ENCODE measurements at regions not wholly inside any gene's neighbourhood (a gene's known extent, or its start where the extent isn't known, plus 50 kb on each side); places are given as distances from the start of the nearest gene placed in this dataset.
"Not testable (repeated sequence)": the region's sequence is repeated elsewhere in the genome, so short reads cannot be mapped to it uniquely, and the experiment has no call there.

DNA sequence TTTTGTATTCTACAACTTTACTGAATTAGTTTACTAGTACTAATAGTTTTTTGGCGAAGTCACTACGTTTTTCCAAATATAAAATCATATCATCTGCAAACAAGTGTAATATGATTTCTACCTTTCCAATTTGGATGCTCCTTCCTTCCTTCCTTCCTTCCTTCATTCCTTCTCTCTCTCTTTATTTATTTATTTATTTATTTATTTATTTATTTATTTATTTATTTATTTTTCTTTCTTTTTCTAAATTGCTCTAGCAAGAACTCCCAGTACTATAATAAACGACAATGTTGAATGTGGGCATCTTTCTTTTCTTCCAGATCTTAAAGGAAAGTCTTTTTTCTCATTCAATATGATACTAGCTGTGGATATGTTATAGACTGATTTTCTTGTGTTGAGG lies 656.0 kb upstream of the LUZP2 start:
- no peak for ATAC-seq
- peaks cover 9% of the 10 kb centered on the region for H3K9me3 Mint-ChIP-seq
- no peak overlapping the region for H3K4me3 Mint-ChIP-seq
- no peaks in the 10 kb centered on the region for H3K27me3 Mint-ChIP-seq
- H3K27ac Mint-ChIP-seq: no peak overlapping the region
- DNase-seq: no peak
- no peaks in the 10 kb centered on the region for H3K4me1 Mint-ChIP-seq
- no peaks in the 10 kb centered on the region for H3K36me3 Mint-ChIP-seq (ENCODE audit: low read depth)

DNA sequence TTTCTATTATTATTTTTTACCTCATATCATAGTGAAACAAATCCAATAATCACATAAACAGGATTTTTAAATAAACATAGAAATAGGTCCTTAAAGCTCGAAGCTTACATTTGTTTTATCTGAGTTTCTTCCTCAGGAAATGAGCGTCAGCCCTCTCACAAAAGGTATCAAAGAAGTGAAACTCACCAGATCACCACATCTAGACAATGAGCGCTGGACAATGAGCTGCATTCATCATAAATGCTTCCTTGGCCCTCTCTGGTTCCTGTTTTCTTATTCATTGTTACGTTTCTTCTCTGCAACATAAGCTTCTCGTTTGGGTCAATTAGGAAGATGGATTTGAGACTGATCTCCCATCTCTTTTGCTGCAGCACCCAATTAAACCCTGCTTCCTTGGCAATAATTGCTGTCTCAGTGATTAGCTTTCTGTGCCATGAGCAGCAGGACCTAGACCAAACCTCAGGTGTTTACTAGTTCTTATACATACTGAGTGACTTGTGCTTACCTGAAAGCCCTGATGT lies 649.9 kb upstream of the LUZP2 start:
- no peaks in the 10 kb centered on the region for H3K36me3 Mint-ChIP-seq (ENCODE audit: low read depth)
- ATAC-seq: no peak
- H3K27ac Mint-ChIP-seq: no peak overlapping the region
- H3K9me3 Mint-ChIP-seq: peaks cover 8% of the 10 kb centered on the region
- no peak for DNase-seq
- H3K4me3 Mint-ChIP-seq: no peak overlapping the region
- no peaks in the 10 kb centered on the region for H3K4me1 Mint-ChIP-seq
- no peaks in the 10 kb centered on the region for H3K27me3 Mint-ChIP-seq

- Mint-ChIP-seq H3K27me3 (no peaks in the 10 kb centered on the region), H3K9me3 (peaks cover 5% of the 10 kb centered on the region), H3K4me3 (no peak overlapping the region), H3K27ac (no peak overlapping the region), H3K36me3 (ENCODE audit: low read depth) (no peaks in the 10 kb centered on the region), H3K4me1 (no peaks in the 10 kb centered on the region)
- DNase-seq (no peak), ATAC-seq (no peak)
These were observed 645.6 kb upstream of the LUZP2 start for GRCh38 chr11:23851216-23851615.

GRCh38 chr11:23856654-23857053 lies 640.2 kb upstream of the LUZP2 start:
- Mint-ChIP-seq H3K36me3 (ENCODE audit: low read depth) (no peaks in the 10 kb centered on the region), H3K27me3 (no peaks in the 10 kb centered on the region), H3K4me3 (no peak overlapping the region), H3K4me1 (no peaks in the 10 kb centered on the region), H3K9me3 (peaks cover 3% of the 10 kb centered on the region), H3K27ac (no peak overlapping the region)
- DNase-seq (no peak), ATAC-seq (no peak)

DNA sequence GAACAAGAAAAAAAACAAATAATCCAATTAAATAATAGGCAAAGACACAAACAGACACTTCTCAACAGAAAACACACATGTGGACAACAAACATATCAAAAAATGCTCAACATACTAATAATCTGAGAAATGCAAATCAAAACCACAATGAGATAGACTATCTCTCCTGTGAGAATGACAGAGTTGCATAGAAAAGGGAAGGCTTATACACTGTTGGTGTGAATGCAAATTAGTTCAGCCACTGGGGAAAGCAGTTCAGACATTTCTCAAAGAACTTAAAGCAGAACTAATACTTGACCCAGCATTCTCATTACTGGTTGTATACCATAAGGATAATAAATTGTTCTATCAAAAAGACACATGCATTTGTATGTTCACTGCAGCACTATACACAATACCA lies 637.8 kb upstream of the LUZP2 start:
- Mint-ChIP-seq H3K27ac (no peak overlapping the region), H3K4me1 (no peaks in the 10 kb centered on the region), H3K9me3 (peaks cover 1% of the 10 kb centered on the region), H3K4me3 (no peak overlapping the region), H3K27me3 (no peaks in the 10 kb centered on the region), H3K36me3 (ENCODE audit: low read depth) (no peaks in the 10 kb centered on the region)
- no peak for ATAC-seq
- no peak for DNase-seq

DNA sequence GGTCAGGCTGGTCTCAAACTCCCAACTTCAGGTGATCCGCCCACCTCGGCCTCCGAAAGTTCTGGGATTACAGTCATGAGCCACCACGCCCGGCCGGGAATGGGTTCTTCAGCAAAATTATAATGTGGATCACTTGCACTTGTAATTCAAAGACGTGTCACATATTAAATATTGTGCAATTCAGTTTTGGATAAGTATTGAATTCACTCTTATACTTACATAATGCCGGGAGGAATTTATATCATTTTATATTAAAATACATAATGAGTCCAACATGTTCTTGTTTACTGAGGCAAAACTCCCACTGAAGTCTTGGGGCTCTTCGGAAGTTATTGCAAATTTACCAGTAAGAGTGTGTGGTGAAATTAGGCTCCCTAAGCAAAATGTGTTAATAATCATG lies 635.2 kb upstream of the LUZP2 start:
- Mint-ChIP-seq H3K9me3 (no peaks in the 10 kb centered on the region), H3K27ac (no peak overlapping the region), H3K36me3 (ENCODE audit: low read depth) (no peaks in the 10 kb centered on the region), H3K4me3 (no peak overlapping the region), H3K4me1 (no peaks in the 10 kb centered on the region), H3K27me3 (no peaks in the 10 kb centered on the region)
- DNase-seq (no peak), ATAC-seq (no peak)

- no peak for ATAC-seq
- Mint-ChIP-seq H3K36me3 (ENCODE audit: low read depth) (no peaks in the 10 kb centered on the region), H3K27me3 (no peaks in the 10 kb centered on the region), H3K4me1 (no peaks in the 10 kb centered on the region), H3K27ac (no peak overlapping the region), H3K4me3 (no peak overlapping the region), H3K9me3 (no peaks in the 10 kb centered on the region)
- DNase-seq: no peak
These were observed 631.4 kb upstream of the LUZP2 start for GRCh38 chr11:23865341-23865975.

DNA sequence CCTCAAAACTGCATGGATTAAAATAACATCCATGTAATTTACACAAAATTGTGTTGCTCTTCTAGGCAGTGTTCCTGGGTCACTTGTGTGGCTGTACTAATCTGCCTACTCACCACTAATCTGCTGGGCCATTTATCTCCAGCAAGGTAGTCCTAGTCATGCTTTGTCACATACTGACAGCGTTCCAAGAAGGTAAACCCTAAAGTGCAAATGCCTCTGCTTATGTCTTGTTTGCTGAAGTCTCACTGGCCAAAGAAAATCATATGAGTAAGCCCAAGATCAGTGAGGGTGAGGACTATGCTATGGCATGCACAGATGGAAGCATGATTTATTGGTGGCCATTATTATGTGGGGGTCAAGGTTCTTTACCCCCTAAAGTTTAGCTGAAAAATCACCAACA lies 630.2 kb upstream of the LUZP2 start:
- no peak for DNase-seq
- no peaks in the 10 kb centered on the region for H3K36me3 Mint-ChIP-seq (ENCODE audit: low read depth)

DNA sequence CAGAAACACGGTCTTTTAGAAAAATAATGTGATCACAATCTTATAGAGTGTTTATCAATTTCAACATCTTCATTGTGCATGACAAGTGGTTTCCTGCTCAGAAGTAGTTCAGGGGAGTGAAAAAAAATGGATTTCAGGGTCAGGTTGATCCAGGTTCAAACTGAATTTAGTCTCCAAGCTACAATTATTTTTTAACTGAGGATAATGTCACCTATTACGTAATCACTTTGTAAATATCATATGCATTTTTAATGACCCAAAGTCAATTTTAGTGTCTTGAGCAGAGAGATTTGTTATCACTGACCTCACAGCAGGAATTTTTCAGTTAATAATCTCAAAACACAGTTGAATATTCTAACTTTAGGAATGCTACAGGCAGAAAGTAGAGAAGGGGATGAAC lies 627.2 kb upstream of the LUZP2 start:
- no peak for DNase-seq
- ATAC-seq: no peak
- Mint-ChIP-seq H3K4me3 (no peak overlapping the region), H3K4me1 (no peaks in the 10 kb centered on the region), H3K27me3 (no peaks in the 10 kb centered on the region), H3K27ac (no peak overlapping the region), H3K9me3 (no peaks in the 10 kb centered on the region), H3K36me3 (ENCODE audit: low read depth) (no peaks in the 10 kb centered on the region)

More for the DNA sequence above, 630.2 kb upstream of the LUZP2 start:
- Mint-ChIP-seq H3K27ac (no peak overlapping the region), H3K4me1 (no peaks in the 10 kb centered on the region), H3K4me3 (no peak overlapping the region), H3K9me3 (no peaks in the 10 kb centered on the region), H3K27me3 (no peaks in the 10 kb centered on the region)
- no peak for ATAC-seq

DNA sequence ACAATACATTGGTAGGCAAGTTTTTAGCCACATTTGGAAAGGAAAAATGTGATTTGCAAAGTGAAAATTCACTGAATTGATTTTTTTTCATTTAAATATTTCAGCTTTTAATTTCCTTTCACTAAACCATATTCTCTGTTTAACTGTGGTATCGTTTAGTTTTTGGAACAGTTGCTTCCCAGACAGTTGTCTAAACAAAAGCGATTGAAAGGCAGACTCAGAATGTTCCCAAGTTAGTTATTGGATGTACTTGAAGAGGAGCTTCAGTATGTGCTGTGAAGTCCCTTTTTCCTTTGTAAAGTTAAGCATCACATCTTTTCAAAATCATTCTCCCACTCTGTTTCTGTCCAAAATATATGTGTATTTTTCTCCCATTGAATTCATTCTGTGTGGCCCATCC lies 623.4 kb upstream of the LUZP2 start:
- H3K36me3 Mint-ChIP-seq (ENCODE audit: low read depth): no peaks in the 10 kb centered on the region
- ATAC-seq: no peak
- DNase-seq: no peak
- no peaks in the 10 kb centered on the region for H3K27me3 Mint-ChIP-seq
- no peak overlapping the region for H3K27ac Mint-ChIP-seq
- no peaks in the 10 kb centered on the region for H3K4me1 Mint-ChIP-seq
- peaks cover 3% of the 10 kb centered on the region for H3K9me3 Mint-ChIP-seq
- no peak overlapping the region for H3K4me3 Mint-ChIP-seq

- DNase-seq: no peak
- Mint-ChIP-seq H3K27me3 (no peaks in the 10 kb centered on the region), H3K4me3 (no peak overlapping the region), H3K27ac (no peak overlapping the region), H3K4me1 (no peaks in the 10 kb centered on the region), H3K9me3 (peaks cover 3% of the 10 kb centered on the region), H3K36me3 (ENCODE audit: low read depth) (no peaks in the 10 kb centered on the region)
- no peak for ATAC-seq
These were observed 621.5 kb upstream of the LUZP2 start for GRCh38 chr11:23875176-23875850.

- H3K36me3 Mint-ChIP-seq (ENCODE audit: low read depth); H3K4me3 Mint-ChIP-seq; H3K27ac Mint-ChIP-seq; H3K4me1 Mint-ChIP-seq; H3K9me3 Mint-ChIP-seq; H3K27me3 Mint-ChIP-seq; ATAC-seq; DNase-seq: not testable (repeated sequence)
These were observed 613.3 kb upstream of the LUZP2 start for GRCh38 chr11:23883426-23884048.

GRCh38 chr11:23884341-23884740 lies 612.5 kb upstream of the LUZP2 start:
- no peak for ATAC-seq
- no peaks in the 10 kb centered on the region for H3K27me3 Mint-ChIP-seq
- no peak overlapping the region for H3K4me3 Mint-ChIP-seq
- no peaks in the 10 kb centered on the region for H3K36me3 Mint-ChIP-seq (ENCODE audit: low read depth)
- no peak overlapping the region for H3K27ac Mint-ChIP-seq
- DNase-seq: no peak
- H3K4me1 Mint-ChIP-seq: no peaks in the 10 kb centered on the region
- H3K9me3 Mint-ChIP-seq: peaks cover 7% of the 10 kb centered on the region

DNA sequence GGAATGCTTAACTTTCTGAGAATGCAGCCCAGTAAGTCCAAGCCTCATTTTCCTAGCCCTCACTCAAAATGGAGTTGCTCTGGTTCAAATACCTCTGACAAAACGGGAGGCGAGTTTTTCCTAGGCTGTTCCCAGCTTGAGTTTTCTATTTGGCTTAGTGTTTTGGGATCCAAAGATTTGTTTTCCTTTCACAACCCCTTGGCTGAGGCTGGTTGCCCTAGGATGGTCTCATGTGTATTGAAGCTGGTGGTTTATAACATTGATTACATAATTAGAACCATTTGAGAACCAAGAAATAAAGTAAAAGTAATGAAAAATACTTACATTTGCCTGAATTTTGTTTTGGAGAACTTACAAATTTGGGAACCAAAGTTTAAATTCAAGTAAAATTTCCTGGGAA lies 611.1 kb upstream of the LUZP2 start:
- Mint-ChIP-seq H3K9me3 (peaks cover 11% of the 10 kb centered on the region), H3K27ac (no peak overlapping the region), H3K27me3 (no peaks in the 10 kb centered on the region), H3K4me3 (no peak overlapping the region), H3K36me3 (ENCODE audit: low read depth) (no peaks in the 10 kb centered on the region), H3K4me1 (no peaks in the 10 kb centered on the region)
- no peak for ATAC-seq
- no peak for DNase-seq

- DNase-seq; H3K36me3 Mint-ChIP-seq (ENCODE audit: low read depth): not testable (repeated sequence)
These were observed 609.7 kb upstream of the LUZP2 start for GRCh38 chr11:23887122-23887521.

More at GRCh38 chr11:23887122-23887521, 609.7 kb upstream of the LUZP2 start:
- not testable (repeated sequence) for ATAC-seq, H3K4me1 Mint-ChIP-seq, H3K27me3 Mint-ChIP-seq, H3K4me3 Mint-ChIP-seq, H3K27ac Mint-ChIP-seq
- H3K9me3 Mint-ChIP-seq: peaks cover 22% of the 10 kb centered on the region
